ENCODE measurements at regions not wholly inside any gene's neighbourhood (a gene's known extent, or its start where the extent isn't known, plus 50 kb on each side); places are given as distances from the start of the nearest gene placed in this dataset.

GRCh38 chr17:79162012-79162963 is 87.7 kb downstream of the ENGASE start:
- Histone ChIP-seq H3K4me3 (no peak overlapping the region), H3K4me2 (no peak overlapping the region), H3K27ac (no peak overlapping the region), H3K4me1 (peaks cover 6% of the 10 kb centered on the region; the same call in 1 of the 3 replicates), H3K9me3 (no peaks in the 10 kb centered on the region)
- CTCF ChIA-PET = interaction anchor here (1.1 to 3.1 kb wide), 6 partner anchors 26 to 451 kb away, joined by 3 to 18 read pairs (median 5); no protein-coding TSS in a partner anchor
- no peak for ATAC-seq
- WGBS (ENCODE audit: missing lambda C conversion rate) = 77% methylated on average over 25 of the region's 26 CpGs
- TF ChIP-seq ZSCAN20 (CRISPR knock-in tag; IDR thresholded peaks at IDR 0.05) (no peak), CEBPB (IDR thresholded peaks at IDR 0.05) (no peak), EP300 (IDR thresholded peaks at IDR 0.05) (no peak), NR3C1 (IDR thresholded peaks at IDR 0.05) (no peak), CBX8 (IDR thresholded peaks at IDR 0.05) (no peak), RFX5 (IDR thresholded peaks at IDR 0.05) (no peak), JUN (IDR thresholded peaks at IDR 0.05) (no peak), CHD4 (IDR thresholded peaks at IDR 0.05; ENCODE audit: borderline replicate concordance) (no peak), RAD21 (conservative IDR thresholded peaks at IDR 0.05 in 1 of 2, IDR thresholded peaks at IDR 0.05 in 1 of 2) (no peak), REST (IDR thresholded peaks at IDR 0.05) (no peak), NPAS2 (CRISPR knock-in tag; IDR thresholded peaks at IDR 0.05; ENCODE audit: borderline replicate concordance) (no peak), HOXB13 (CRISPR knock-in tag; IDR thresholded peaks at IDR 0.05; ENCODE audit: low read depth) (no peak)
- TF ChIP-seq, protein P1, sequence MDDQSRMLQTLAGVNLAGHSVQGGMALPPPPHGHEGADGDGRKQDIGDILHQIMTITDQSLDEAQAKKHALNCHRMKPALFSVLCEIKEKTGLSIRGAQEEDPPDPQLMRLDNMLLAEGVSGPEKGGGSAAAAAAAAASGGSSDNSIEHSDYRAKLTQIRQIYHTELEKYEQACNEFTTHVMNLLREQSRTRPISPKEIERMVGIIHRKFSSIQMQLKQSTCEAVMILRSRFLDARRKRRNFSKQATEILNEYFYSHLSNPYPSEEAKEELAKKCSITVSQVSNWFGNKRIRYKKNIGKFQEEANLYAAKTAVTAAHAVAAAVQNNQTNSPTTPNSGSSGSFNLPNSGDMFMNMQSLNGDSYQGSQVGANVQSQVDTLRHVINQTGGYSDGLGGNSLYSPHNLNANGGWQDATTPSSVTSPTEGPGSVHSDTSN (IDR thresholded peaks at IDR 0.05) = no peak
- TF ChIP-seq, protein P2, sequence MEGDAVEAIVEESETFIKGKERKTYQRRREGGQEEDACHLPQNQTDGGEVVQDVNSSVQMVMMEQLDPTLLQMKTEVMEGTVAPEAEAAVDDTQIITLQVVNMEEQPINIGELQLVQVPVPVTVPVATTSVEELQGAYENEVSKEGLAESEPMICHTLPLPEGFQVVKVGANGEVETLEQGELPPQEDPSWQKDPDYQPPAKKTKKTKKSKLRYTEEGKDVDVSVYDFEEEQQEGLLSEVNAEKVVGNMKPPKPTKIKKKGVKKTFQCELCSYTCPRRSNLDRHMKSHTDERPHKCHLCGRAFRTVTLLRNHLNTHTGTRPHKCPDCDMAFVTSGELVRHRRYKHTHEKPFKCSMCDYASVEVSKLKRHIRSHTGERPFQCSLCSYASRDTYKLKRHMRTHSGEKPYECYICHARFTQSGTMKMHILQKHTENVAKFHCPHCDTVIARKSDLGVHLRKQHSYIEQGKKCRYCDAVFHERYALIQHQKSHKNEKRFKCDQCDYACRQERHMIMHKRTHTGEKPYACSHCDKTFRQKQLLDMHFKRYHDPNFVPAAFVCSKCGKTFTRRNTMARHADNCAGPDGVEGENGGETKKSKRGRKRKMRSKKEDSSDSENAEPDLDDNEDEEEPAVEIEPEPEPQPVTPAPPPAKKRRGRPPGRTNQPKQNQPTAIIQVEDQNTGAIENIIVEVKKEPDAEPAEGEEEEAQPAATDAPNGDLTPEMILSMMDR (IDR thresholded peaks at IDR 0.05) = no peak
- no peak for DNase-seq (ENCODE audit: low read depth in 1 of 2, low spot score in 1 of 2)
- FAIRE-seq = no peak
- POLR2A ChIA-PET = no interaction called here

- DNase-seq (ENCODE audit: low read depth in 1 of 2, low spot score in 1 of 2) (no peak), FAIRE-seq (no peak), ATAC-seq (no peak)
- ChIA-PET CTCF (interaction anchor here (1.1 to 2.1 kb wide), 5 partner anchors 73 to 452 kb away, joined by 3 to 7 read pairs (median 4); no protein-coding TSS in a partner anchor), POLR2A (no interaction called here)
- Histone ChIP-seq H3K4me2 (no peak overlapping the region), H3K4me1 (peaks cover 6% of the 10 kb centered on the region; the same call in 1 of the 3 replicates), H3K9me3 (no peaks in the 10 kb centered on the region), H3K27ac (no peak overlapping the region), H3K4me3 (no peak overlapping the region)
- TF ChIP-seq, protein P3, sequence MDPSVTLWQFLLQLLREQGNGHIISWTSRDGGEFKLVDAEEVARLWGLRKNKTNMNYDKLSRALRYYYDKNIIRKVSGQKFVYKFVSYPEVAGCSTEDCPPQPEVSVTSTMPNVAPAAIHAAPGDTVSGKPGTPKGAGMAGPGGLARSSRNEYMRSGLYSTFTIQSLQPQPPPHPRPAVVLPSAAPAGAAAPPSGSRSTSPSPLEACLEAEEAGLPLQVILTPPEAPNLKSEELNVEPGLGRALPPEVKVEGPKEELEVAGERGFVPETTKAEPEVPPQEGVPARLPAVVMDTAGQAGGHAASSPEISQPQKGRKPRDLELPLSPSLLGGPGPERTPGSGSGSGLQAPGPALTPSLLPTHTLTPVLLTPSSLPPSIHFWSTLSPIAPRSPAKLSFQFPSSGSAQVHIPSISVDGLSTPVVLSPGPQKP (IDR thresholded peaks at IDR 0.05; ENCODE audit: low read depth, low read length) = no peak
- TF ChIP-seq ZFP36 (IDR thresholded peaks at IDR 0.05; ENCODE audit: borderline replicate concordance, partially characterized antibody) = peak; percentile 81
- TF ChIP-seq JUNB (IDR thresholded peaks at IDR 0.05) = no peak
- WGBS (ENCODE audit: missing lambda C conversion rate) = 78% methylated on average over 14 of the region's 14 CpGs
Measured at GRCh38 chr17:79160980-79161636, 86.5 kb downstream of the ENGASE start.

All from A549 (cell line).